ACC112 (cell line): ENCODE measurements at regions not wholly inside any gene's neighbourhood (a gene's known extent, or its start where the extent isn't known, plus 50 kb on each side); places are given as distances from the start of the nearest gene placed in this dataset.

Experiments used
- H2AFZ ChIP-seq: fragments of 200-600 bp; sonication (generic); one replicate; pipeline ENCODE4 v1.6.0; 2017; ENCODE audit warnings: antibody characterized with exemption, low read length; ENCODE audit not compliant: unreplicated experiment
- H3K27ac ChIP-seq: fragments of 200-600 bp; sonication (generic); 2 replicates; pipeline ENCODE4 v1.5.1; 2014; ENCODE audit warnings: low read depth, mild to moderate bottlenecking, antibody characterized with exemption, low read length, moderate library complexity
- H3K27me3 ChIP-seq: fragments of 200-600 bp; sonication (generic); 2 replicates; pipeline ENCODE4 v1.6.1; 2014; ENCODE audit warnings: mild to moderate bottlenecking, antibody characterized with exemption, low read length, moderate library complexity, mixed read lengths; ENCODE audit not compliant: insufficient read depth
- H3K36me3 ChIP-seq: fragments of 200-600 bp; sonication (generic); 2 replicates; pipeline ENCODE4 v1.6.1; 2016; ENCODE audit warnings: mild to moderate bottlenecking, antibody characterized with exemption, low read length, moderate library complexity, mixed read lengths; ENCODE audit not compliant: insufficient read depth
- H3K4me1 ChIP-seq: fragments of 200-600 bp; sonication (generic); one replicate; pipeline ENCODE4 v1.6.1; 2016; ENCODE audit warnings: low read length, mixed read lengths; ENCODE audit not compliant: insufficient read depth, unreplicated experiment, control insufficient read depth
- H3K4me3 ChIP-seq: fragments of 200-600 bp; sonication (generic); 2 replicates; pipeline ENCODE4 v1.5.1; 2014; ENCODE audit warnings: mild to moderate bottlenecking, low read depth, low read length
- H3K79me2 ChIP-seq: fragments of 200-600 bp; sonication (generic); one replicate; pipeline ENCODE4 v1.6.0; 2016; ENCODE audit warnings: low read length; ENCODE audit not compliant: control insufficient read depth, unreplicated experiment, insufficient read depth

DNA sequence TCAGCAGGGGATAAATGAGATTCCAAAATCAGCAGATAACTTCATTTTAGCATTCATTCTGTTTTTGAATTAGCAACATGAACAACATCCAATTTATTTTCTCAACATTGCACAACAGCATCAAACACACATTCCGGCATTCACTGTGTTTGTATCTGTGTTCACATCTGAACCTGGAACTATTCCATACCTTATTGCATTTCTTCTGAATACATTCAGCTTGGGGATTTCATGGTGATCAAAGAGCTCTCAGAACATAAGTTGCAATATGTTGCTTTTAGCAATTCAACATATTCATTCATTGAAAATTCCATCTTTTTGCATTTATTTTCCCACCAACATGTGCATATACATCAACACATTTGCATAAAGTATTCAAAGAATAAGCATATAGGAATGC lies 1431.7 kb upstream of the PIK3C3 start:
- no peaks in the 10 kb centered on the region for H3K27me3 ChIP-seq

DNA sequence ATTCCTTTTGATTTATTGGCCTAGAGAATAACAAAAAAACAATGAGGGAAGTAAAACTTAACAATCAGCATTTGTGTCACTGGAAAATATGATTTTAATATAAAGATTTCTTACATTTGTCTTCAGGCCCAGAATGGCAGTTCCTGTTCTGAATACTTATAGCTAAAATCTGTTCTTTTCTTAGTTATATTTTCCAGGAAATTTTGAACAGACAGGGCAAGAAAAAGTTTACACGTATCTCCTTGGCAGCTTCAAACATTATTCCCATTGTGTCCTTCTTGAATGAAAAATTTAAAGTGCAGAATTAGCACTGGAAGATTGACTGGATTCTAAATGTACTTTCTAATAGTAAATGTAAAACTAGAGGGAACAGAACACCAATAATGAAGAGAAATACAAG lies 1454.0 kb upstream of the PIK3C3 start:
- no peak overlapping the region for H3K27ac ChIP-seq
- H3K4me3 ChIP-seq = no peak overlapping the region
- H3K27me3 ChIP-seq = no peaks in the 10 kb centered on the region
- H3K79me2 ChIP-seq = no peaks in the 10 kb centered on the region
- no peaks in the 10 kb centered on the region for H3K36me3 ChIP-seq
- no peak overlapping the region for H2AFZ ChIP-seq
- H3K4me1 ChIP-seq = no peaks in the 10 kb centered on the region

More for the DNA sequence above, 1431.7 kb upstream of the PIK3C3 start:
- no peaks in the 10 kb centered on the region for H3K79me2 ChIP-seq
- H3K4me3 ChIP-seq = no peak overlapping the region
- peaks cover 4% of the 10 kb centered on the region for H3K4me1 ChIP-seq
- no peaks in the 10 kb centered on the region for H3K36me3 ChIP-seq
- H2AFZ ChIP-seq = no peak overlapping the region
- H3K27ac ChIP-seq = no peak overlapping the region

DNA sequence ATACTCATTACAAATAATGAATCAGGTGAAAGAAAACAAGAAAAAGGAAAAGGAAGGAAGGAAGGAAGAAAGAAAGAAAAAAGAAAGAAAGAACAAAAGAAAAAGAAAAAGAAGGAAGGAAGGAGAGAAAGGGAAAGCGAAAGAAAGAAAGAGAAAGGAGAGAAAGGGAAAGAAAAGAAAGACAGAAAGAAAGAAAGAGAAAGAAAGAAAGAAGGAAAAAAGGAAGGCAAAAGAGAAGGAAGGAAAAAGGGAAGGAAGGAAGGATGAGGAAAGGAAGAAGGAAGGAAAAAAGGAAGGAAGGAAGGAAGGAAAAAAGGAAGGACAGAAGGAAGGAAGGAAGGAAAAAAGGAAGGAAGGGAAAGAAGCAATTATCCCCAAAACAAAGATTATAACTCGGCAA lies 1460.4 kb upstream of the PIK3C3 start:
- no peaks in the 10 kb centered on the region for H3K36me3 ChIP-seq
- no peak overlapping the region for H3K4me3 ChIP-seq
- no peaks in the 10 kb centered on the region for H3K79me2 ChIP-seq
- no peaks in the 10 kb centered on the region for H3K4me1 ChIP-seq
- H2AFZ ChIP-seq = no peak overlapping the region
- H3K27ac ChIP-seq = no peak overlapping the region
- no peaks in the 10 kb centered on the region for H3K27me3 ChIP-seq

DNA sequence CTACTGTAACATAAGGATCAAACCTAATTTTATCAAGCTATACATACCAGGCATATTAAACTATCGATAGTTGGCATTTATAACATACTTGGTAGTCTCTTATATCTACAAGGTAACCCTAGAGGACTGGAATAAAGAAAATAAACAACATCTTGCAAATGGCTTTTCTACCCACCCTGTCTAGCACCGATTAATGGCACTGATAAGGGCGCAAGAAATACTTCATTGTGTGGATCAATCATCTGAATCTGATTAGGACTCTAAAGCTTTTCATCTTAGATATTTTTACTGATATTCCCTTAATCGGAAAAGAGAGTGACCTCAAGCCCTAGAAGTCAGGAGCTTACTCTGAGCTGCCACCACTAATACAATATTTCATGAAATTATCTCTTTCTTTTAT lies 1461.7 kb upstream of the PIK3C3 start:
- Histone ChIP-seq H3K4me3 (no peak overlapping the region), H3K27ac (no peak overlapping the region), H3K4me1 (no peaks in the 10 kb centered on the region), H2AFZ (no peak overlapping the region), H3K27me3 (no peaks in the 10 kb centered on the region), H3K79me2 (no peaks in the 10 kb centered on the region), H3K36me3 (no peaks in the 10 kb centered on the region)

DNA sequence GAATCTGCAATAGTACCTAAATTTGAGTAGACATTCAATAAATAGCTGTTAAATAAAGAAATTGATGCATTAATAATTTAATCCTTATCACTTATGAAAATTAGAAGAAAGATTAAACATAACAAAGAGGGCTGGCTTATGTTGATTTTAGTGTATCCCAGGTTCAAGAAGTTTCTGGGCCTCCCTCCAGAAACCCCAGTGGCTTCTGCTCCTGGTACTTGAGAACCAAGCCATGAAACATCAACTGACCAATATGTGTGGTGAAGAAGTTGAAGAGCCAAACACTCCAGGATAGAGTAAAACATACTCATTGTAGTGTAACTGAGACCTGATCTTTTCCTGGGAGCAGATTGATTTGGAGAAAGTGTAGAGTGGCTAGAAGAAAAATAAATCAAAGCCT lies 1465.7 kb upstream of the PIK3C3 start:
- Histone ChIP-seq H3K36me3 (no peaks in the 10 kb centered on the region), H3K27ac (no peak overlapping the region), H3K27me3 (no peaks in the 10 kb centered on the region), H3K4me1 (peaks cover 6% of the 10 kb centered on the region), H3K4me3 (no peak overlapping the region), H2AFZ (no peak overlapping the region), H3K79me2 (no peaks in the 10 kb centered on the region)

DNA sequence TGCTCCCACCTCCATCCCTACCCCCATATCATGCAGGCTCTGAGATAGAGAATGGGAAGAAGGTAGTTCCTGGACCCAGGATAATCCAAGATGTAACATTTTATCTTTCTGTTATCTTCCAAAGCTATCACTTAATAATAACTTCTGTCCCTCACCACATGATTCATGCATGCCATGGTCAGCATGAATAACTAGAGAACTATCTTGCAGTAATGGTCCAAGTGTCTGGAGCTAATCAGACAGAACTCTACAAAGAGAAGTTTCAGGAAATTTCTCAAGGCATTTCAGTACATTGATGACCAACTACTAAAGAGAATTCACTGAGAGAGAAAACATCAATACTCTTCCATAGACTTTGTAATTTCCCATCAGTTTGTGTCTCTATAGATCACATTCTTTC lies 1469.7 kb upstream of the PIK3C3 start:
- Histone ChIP-seq H3K27ac (0 out of 2 replicates have a peak overlapping the region, but pooled peaks have one; percentile 32), H3K79me2 (no peaks in the 10 kb centered on the region), H3K4me1 (peaks cover 6% of the 10 kb centered on the region), H3K36me3 (no peaks in the 10 kb centered on the region), H3K27me3 (no peaks in the 10 kb centered on the region), H3K4me3 (peak overlapping the region; percentile 25; the same call in 1 of the 2 replicates), H2AFZ (no peak overlapping the region)

DNA sequence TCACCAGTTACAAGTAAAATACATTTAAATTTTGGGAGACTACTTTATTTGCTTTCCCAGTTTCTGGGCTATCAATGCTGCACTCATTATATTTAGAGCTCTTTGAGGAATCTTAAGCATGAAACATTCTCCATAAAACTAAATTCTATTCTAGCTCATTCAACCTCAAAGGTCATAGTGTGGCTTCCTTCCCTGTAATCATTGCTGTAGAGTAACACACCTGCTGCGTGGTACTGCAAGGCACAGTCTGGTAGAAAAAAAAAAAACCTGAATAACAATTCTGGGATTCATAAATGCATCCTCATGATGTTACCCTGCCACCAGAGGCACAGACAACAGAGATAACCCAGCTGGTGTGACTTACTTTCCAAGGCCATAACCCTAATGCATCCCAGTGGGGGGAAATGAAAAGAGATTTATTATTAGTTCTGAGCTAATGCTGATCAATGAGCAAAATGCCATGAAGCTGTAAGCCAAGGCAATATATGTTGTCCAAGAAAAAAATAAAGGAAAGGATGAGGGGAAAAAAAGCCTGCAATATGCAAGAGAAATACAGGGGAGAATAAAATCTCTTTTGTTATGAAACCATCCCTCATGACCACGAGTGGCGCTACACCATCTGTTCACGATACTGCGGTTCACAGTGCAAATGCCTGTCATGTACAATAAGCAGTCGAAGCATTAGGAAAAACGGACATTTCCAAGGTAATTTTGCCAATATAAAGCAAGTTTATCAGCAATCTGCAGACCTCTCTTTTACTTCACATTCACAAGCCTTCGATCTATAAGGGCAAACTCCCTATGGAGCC lies 1481.6 kb upstream of the PIK3C3 start:
- no peak overlapping the region for H3K27ac ChIP-seq
- no peaks in the 10 kb centered on the region for H3K27me3 ChIP-seq
- no peak overlapping the region for H2AFZ ChIP-seq
- no peaks in the 10 kb centered on the region for H3K36me3 ChIP-seq
- no peak overlapping the region for H3K4me3 ChIP-seq
- H3K4me1 ChIP-seq = no peaks in the 10 kb centered on the region
- H3K79me2 ChIP-seq = no peaks in the 10 kb centered on the region

DNA sequence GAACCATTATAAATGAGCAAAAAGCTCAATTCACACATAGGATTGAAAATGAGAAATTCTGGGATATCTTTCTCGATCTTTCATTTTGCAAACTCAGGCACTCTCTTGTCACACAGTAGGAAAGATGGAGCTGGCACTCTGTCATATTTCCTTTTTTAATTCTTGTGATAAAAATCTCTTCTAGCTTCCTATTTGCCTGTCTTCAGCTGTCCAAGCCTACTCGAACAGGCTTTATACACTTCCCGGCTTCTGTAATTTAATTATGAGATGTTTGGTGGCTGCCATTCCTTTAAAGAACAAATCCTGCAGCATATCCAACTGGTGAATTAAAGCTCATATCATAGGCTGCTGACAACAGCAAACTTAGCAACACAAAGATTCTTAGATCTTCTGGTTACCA lies 1484.3 kb upstream of the PIK3C3 start:
- H2AFZ ChIP-seq = no peak overlapping the region
- no peaks in the 10 kb centered on the region for H3K79me2 ChIP-seq
- no peak overlapping the region for H3K4me3 ChIP-seq
- H3K36me3 ChIP-seq = no peaks in the 10 kb centered on the region
- no peaks in the 10 kb centered on the region for H3K4me1 ChIP-seq
- H3K27ac ChIP-seq = no peak overlapping the region
- H3K27me3 ChIP-seq = no peaks in the 10 kb centered on the region

DNA sequence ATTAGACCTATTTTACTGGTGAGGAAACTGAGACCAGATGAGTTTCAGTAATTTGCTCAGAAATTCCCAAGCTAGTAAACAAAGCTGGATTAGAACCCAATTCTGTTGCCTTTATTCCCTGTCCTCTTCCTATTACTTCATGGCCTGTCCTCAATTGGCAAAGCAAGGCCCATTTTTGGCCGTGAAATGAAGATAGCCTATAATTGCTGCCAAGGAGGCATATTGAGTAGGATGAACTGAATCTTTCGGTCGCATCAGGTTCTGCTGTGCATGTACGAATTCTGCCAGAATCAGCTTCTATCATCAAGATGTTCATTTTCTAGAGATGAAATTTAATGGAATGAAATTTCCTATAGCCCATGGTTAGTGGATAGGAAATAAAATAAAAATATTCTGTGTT lies 1485.2 kb upstream of the PIK3C3 start:
- Histone ChIP-seq H2AFZ (no peak overlapping the region), H3K79me2 (no peaks in the 10 kb centered on the region), H3K4me3 (no peak overlapping the region), H3K36me3 (no peaks in the 10 kb centered on the region), H3K27me3 (no peaks in the 10 kb centered on the region), H3K4me1 (no peaks in the 10 kb centered on the region), H3K27ac (no peak overlapping the region)

DNA sequence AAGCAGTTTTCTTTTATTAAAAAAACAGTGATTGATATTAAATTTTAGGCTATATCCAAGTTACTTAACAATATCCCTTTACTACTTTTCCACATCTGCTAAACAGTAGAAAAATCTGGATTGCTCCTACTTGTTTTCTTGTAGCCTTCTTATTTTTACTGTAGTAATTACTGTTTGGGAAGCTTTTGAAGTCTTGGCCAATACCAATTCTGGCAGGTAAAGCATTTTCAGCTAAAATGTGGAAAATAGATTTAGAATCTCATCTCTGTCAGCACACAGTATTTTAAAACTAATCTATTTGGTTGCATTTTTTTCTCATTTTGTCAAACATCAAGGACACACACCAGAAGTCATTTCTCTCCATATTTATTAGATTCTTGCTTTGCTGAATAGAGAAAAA lies 1485.7 kb upstream of the PIK3C3 start:
- H3K79me2 ChIP-seq = no peaks in the 10 kb centered on the region
- no peaks in the 10 kb centered on the region for H3K27me3 ChIP-seq
- H2AFZ ChIP-seq = no peak overlapping the region
- no peaks in the 10 kb centered on the region for H3K4me1 ChIP-seq
- no peaks in the 10 kb centered on the region for H3K36me3 ChIP-seq
- no peak overlapping the region for H3K4me3 ChIP-seq
- no peak overlapping the region for H3K27ac ChIP-seq

DNA sequence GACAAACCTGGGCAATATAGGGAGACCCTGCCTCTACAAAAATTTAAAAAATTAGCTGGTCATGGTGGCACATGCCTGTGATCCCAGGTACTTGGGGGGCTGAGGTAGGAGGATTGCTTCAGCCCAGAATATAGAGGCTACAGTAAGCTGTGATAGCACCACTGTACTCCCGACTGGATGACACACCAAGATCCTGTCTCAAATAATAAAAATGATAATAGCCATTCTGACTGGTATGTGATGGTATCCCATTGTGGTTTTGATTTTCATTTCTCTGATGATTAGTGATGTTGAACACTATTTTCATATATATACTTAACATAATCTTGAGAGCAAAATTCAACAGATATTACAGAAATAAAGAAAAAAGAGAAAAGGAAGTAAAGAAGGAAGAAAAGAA lies 1491.0 kb upstream of the PIK3C3 start:
- Histone ChIP-seq H3K27ac (no peak overlapping the region), H2AFZ (no peak overlapping the region), H3K4me3 (no peak overlapping the region), H3K79me2 (no peaks in the 10 kb centered on the region), H3K4me1 (no peaks in the 10 kb centered on the region), H3K27me3 (no peaks in the 10 kb centered on the region), H3K36me3 (no peaks in the 10 kb centered on the region)
